ENCODE measurements at regions not wholly inside any gene's neighbourhood (a gene's known extent, or its start where the extent isn't known, plus 50 kb on each side); places are given as distances from the start of the nearest gene placed in this dataset.

- ATAC-seq, result no peak
- ChIA-PET POLR2A (no interaction called here), CTCF (no interaction called here)
- Histone ChIP-seq H3K4me2 (no peak overlapping the region), H3K9me3 (no peaks in the 10 kb centered on the region), H3K4me1 (no peaks in the 10 kb centered on the region), H3K4me3 (no peak overlapping the region), H3K27ac (no peak overlapping the region)
- no peak for FAIRE-seq
- TF ChIP-seq ATOH8 (CRISPR knock-in tag; IDR thresholded peaks at IDR 0.05; ENCODE audit: low read depth) (no peak), BHLHE40 (IDR thresholded peaks at IDR 0.05; ENCODE audit: low read depth, low read length) (no peak), ZFP36 (IDR thresholded peaks at IDR 0.05; ENCODE audit: borderline replicate concordance, partially characterized antibody) (no peak), USF2 (IDR thresholded peaks at IDR 0.05) (no peak)
- 3% methylated on average over 2 of the region's 2 CpGs for WGBS (ENCODE audit: missing lambda C conversion rate)
- no peak for DNase-seq (ENCODE audit: low read depth in 1 of 2, low spot score in 1 of 2)
These were observed 391.6 kb upstream of the FKBP1C start for GRCh38 chr6:62819640-62820039.

- FAIRE-seq (no peak), ATAC-seq (no peak), DNase-seq (ENCODE audit: low read depth in 1 of 2, low spot score in 1 of 2) (no peak)
- H3K4me3 ChIP-seq, result no peak overlapping the region
- H3K27ac ChIP-seq, result no peak overlapping the region
- H3K4me1 ChIP-seq, result no peaks in the 10 kb centered on the region
- no peaks in the 10 kb centered on the region for H3K9me3 ChIP-seq
- WGBS (ENCODE audit: missing lambda C conversion rate), result 23% methylated on average over 1 of the region's 1 CpG
- TF ChIP-seq HOXB5 (CRISPR knock-in tag; IDR thresholded peaks at IDR 0.05) (no peak), FOSB (CRISPR knock-in tag; IDR thresholded peaks at IDR 0.05) (no peak), CBX8 (IDR thresholded peaks at IDR 0.05) (no peak), FOSL2 (IDR thresholded peaks at IDR 0.05) (no peak), FOSL2 (CRISPR knock-in tag; IDR thresholded peaks at IDR 0.05) (no peak), JUNB (IDR thresholded peaks at IDR 0.05) (no peak), RCOR1 (IDR thresholded peaks at IDR 0.05; ENCODE audit: low read depth, low read length) (no peak), ELK1 (IDR thresholded peaks at IDR 0.05; ENCODE audit: low read depth, low read length) (no peak), MAX (IDR thresholded peaks at IDR 0.05) (no peak)
- H3K4me2 ChIP-seq, result no peak overlapping the region
- POLR2A ChIA-PET, result no interaction called here
- CTCF ChIA-PET, result no interaction called here
These were observed 402.5 kb upstream of the FKBP1C start for GRCh38 chr6:62808565-62809293.

- DNase-seq (ENCODE audit: low read depth in 1 of 2, low spot score in 1 of 2), result no peak
- no peak overlapping the region for H3K4me3 ChIP-seq
- no peaks in the 10 kb centered on the region for H3K9me3 ChIP-seq
- POLR2A ChIA-PET, result no interaction called here
- no peak for FAIRE-seq
- no peak for ATAC-seq
- no peak overlapping the region for H3K27ac ChIP-seq
- 30% methylated on average over 4 of the region's 4 CpGs for WGBS (ENCODE audit: missing lambda C conversion rate)
- H3K4me2 ChIP-seq, result no peak overlapping the region
- no peak for TF ChIP-seq ZC3H11A (IDR thresholded peaks at IDR 0.05)
- no peak for TF ChIP-seq POLR2AphosphoS2 (conservative IDR thresholded peaks at IDR 0.05; ENCODE audit: low read length)
- TF ChIP-seq NR3C1 (IDR thresholded peaks at IDR 0.05), result no peak
- no peak for TF ChIP-seq GATA3 (IDR thresholded peaks at IDR 0.05; ENCODE audit: borderline replicate concordance)
- no peak for TF ChIP-seq KDM1A (IDR thresholded peaks at IDR 0.05; ENCODE audit: low read depth)
- no peak for TF ChIP-seq FOXS1 (CRISPR knock-in tag; IDR thresholded peaks at IDR 0.05)
- TF ChIP-seq SREBF2 (IDR thresholded peaks at IDR 0.05), result no peak
- no peak for TF ChIP-seq MAFK (IDR thresholded peaks at IDR 0.05; ENCODE audit: partially characterized antibody)
- no peak for TF ChIP-seq ATOH8 (CRISPR knock-in tag; IDR thresholded peaks at IDR 0.05; ENCODE audit: low read depth)
- TF ChIP-seq EHF (CRISPR knock-in tag; IDR thresholded peaks at IDR 0.05), result no peak
- TF ChIP-seq ZNF302 (CRISPR knock-in tag; IDR thresholded peaks at IDR 0.05), result no peak
- no peak for TF ChIP-seq POLR2A (IDR thresholded peaks at IDR 0.05; ENCODE audit: low read length)
- H3K4me1 ChIP-seq, result no peaks in the 10 kb centered on the region
- CTCF ChIA-PET, result no interaction called here
These were observed 405.8 kb upstream of the FKBP1C start for GRCh38 chr6:62805431-62805830.
